ENCODE measurements at regions not wholly inside any gene's neighbourhood (a gene's known extent, or its start where the extent isn't known, plus 50 kb on each side); places are given as distances from the start of the nearest gene placed in this dataset.

- TF ChIP-seq CTCF (IDR thresholded peaks at IDR 0.05) = no peak
- Histone ChIP-seq H3K27me3 (ENCODE audit: low read depth) (no peaks in the 10 kb centered on the region), H3K4me3 (no peak overlapping the region), H3K9me3 (no peaks in the 10 kb centered on the region), H3K27ac (no peak overlapping the region), H3K4me1 (peaks cover 2% of the 10 kb centered on the region), H3K36me3 (no peaks in the 10 kb centered on the region)
- DNase-seq (no peak), ATAC-seq (no peak)
- intact Hi-C loops (cut with DNase I) = no loop called here
These were observed 236.3 kb upstream of the HABP2 start for GRCh38 chr10:113316506-113316905.

GRCh38 chr10:113317489-113317888, 235.4 kb upstream of the HABP2 start:
- no peak for ATAC-seq
- Histone ChIP-seq H3K36me3 (no peaks in the 10 kb centered on the region), H3K27ac (no peak overlapping the region)

GRCh38 chr10:113319479-113319878, 233.4 kb upstream of the HABP2 start:
- Histone ChIP-seq H3K9me3 (no peaks in the 10 kb centered on the region), H3K36me3 (no peaks in the 10 kb centered on the region), H3K27ac (no peak overlapping the region), H3K4me1 (peaks cover 9% of the 10 kb centered on the region), H3K27me3 (ENCODE audit: low read depth) (no peaks in the 10 kb centered on the region), H3K4me3 (no peak overlapping the region)
- no peak for DNase-seq
- ATAC-seq = no peak
- intact Hi-C loops (cut with DNase I) = no loop called here
- TF ChIP-seq CTCF (IDR thresholded peaks at IDR 0.05) = no peak

More at GRCh38 chr10:113317489-113317888, 235.4 kb upstream of the HABP2 start:
- H3K9me3 ChIP-seq = no peaks in the 10 kb centered on the region
- intact Hi-C loops (cut with DNase I) = no loop called here
- no peak for DNase-seq
- H3K4me3 ChIP-seq = no peak overlapping the region
- H3K4me1 ChIP-seq = peaks cover 9% of the 10 kb centered on the region
- no peak for TF ChIP-seq CTCF (IDR thresholded peaks at IDR 0.05)
- no peaks in the 10 kb centered on the region for H3K27me3 ChIP-seq (ENCODE audit: low read depth)

- ATAC-seq (peak; percentile 51 to 59), DNase-seq (no peak)
- TF ChIP-seq CTCF (IDR thresholded peaks at IDR 0.05) = no peak
- no peak overlapping the region for H3K4me3 ChIP-seq
- intact Hi-C loops (cut with DNase I) = no loop called here
- H3K9me3 ChIP-seq = no peaks in the 10 kb centered on the region
- H3K27ac ChIP-seq = no peak overlapping the region
- H3K27me3 ChIP-seq (ENCODE audit: low read depth) = no peaks in the 10 kb centered on the region
- no peaks in the 10 kb centered on the region for H3K36me3 ChIP-seq
- peaks cover 9% of the 10 kb centered on the region for H3K4me1 ChIP-seq
These were observed 232.6 kb upstream of the HABP2 start for GRCh38 chr10:113320211-113320610.

GRCh38 chr10:113320987-113321386, 231.9 kb upstream of the HABP2 start:
- DNase-seq = no peak
- peak; percentile 55 to 61 for ATAC-seq
- intact Hi-C loops (cut with DNase I) = no loop called here

More at GRCh38 chr10:113320987-113321386, 231.9 kb upstream of the HABP2 start:
- no peaks in the 10 kb centered on the region for H3K36me3 ChIP-seq
- no peak for TF ChIP-seq CTCF (IDR thresholded peaks at IDR 0.05)
- no peaks in the 10 kb centered on the region for H3K27me3 ChIP-seq (ENCODE audit: low read depth)
- H3K4me3 ChIP-seq = no peak overlapping the region
- peaks cover 15% of the 10 kb centered on the region for H3K4me1 ChIP-seq
- no peaks in the 10 kb centered on the region for H3K9me3 ChIP-seq
- H3K27ac ChIP-seq = peak overlapping the region; percentile 5
